HepG2 (cell line): ENCODE measurements at regions not wholly inside any gene's neighbourhood (a gene's known extent, or its start where the extent isn't known, plus 50 kb on each side); places are given as distances from the start of the nearest gene placed in this dataset.

Experiments
- BHLHE40 ChIP-seq: IDR thresholded peaks from 2 replicates; pipeline ENCODE4 v1.6.1; 2011; ENCODE audit warnings: low read length, improper control_type of control experiment
- CTCF ChIP-seq: sonication (generic); formaldehyde crosslinking; IDR thresholded peaks from 2 replicates; pipeline ENCODE4 v1.5.0; 2020; ENCODE audit warnings: mild to moderate bottlenecking, missing genetic modification reagents, moderate library complexity
- MXD1 ChIP-seq: sonication (generic); formaldehyde crosslinking; IDR thresholded peaks from 2 replicates; pipeline ENCODE4 v1.4.0; 2020; ENCODE audit warnings: mild to moderate bottlenecking, missing genetic modification reagents
- POLR2A ChIP-seq, 2 experiments: IDR thresholded peaks; 2 replicates each; pipeline ENCODE4 v1.6.1; 2011; ENCODE audit warnings: low read depth in 2 of 2, low read length in 2 of 2, mild to moderate bottlenecking in 1 of 2, moderate library complexity in 1 of 2; ENCODE audit not compliant: insufficient read depth in 1 of 2
- POLR2AphosphoS2 ChIP-seq: IDR thresholded peaks from 2 replicates; pipeline ENCODE4 v1.6.1; 2011; ENCODE audit warnings: low read depth, low read length, improper control_type of control experiment
- RAD21 ChIP-seq: fragments of 450-650 bp; formaldehyde crosslinking; IDR thresholded peaks from 2 replicates; pipeline ENCODE4 v1.5.0; 2020; ENCODE audit warnings: mild to moderate bottlenecking
- ZFX ChIP-seq: sonication (generic); formaldehyde crosslinking; IDR thresholded peaks from 2 replicates; pipeline ENCODE4 v1.4.0; 2020; ENCODE audit warnings: mild to moderate bottlenecking, low read depth, missing genetic modification reagents, moderate library complexity

- TF ChIP-seq POLR2AphosphoS2 (no peak), ZFX (no peak), RAD21 (CRISPR knock-in tag) (no peak), CTCF (no peak), POLR2A (IDR thresholded peaks at IDR 0.05; ENCODE audit: insufficient read depth in 1 of 2, low read depth in 2 of 2, low read length in 2 of 2) (no peak), BHLHE40 (no peak), MXD1 (CRISPR knock-in tag) (no peak)
These were observed 239.7 kb upstream of the GATB start for GRCh38 chr4:152000518-152000917.
